K562 (cell line): ENCODE measurements at regions not wholly inside any gene's neighbourhood (a gene's known extent, or its start where the extent isn't known, plus 50 kb on each side); places are given as distances from the start of the nearest gene placed in this dataset.

ENCODE experiments used
- ATAC-seq: fragments of 200-7000 bp; cut with Tn5 transposase; 3 replicates; pipeline ENCODE4 v1.9.1; 2020; ENCODE audit warnings: moderate library complexity
- BruUV-seq: library from RNA; stranded (reverse); fragments of 400-500 nt; replicated peaks from 2 replicates; lab custom pipeline; 2021; lab: Mats Ljungman, UMichigan
- CTCF ChIA-PET: fragments of 300-600 bp; formaldehyde crosslinking; extraction: SDS; loops from one replicate; lab custom pipeline; 2021; ENCODE audit warnings: low intra/inter-chr PET ratio; lab: Yijun Ruan, JAX
- POLR2A ChIA-PET: fragments of 300-600, 350-650 bp; sonication (Branson Sonifier 250); formaldehyde crosslinking; extraction: SDS; loops from one replicate; lab custom pipeline; 2021; ENCODE audit warnings: antibody characterized with exemption, inconsistent platforms; lab: Yijun Ruan, JAX
- DNase-seq, 4 experiments: peaks; one replicate each; pipeline versions ENCODE4 v3.0.0 to v3.0.0-alpha.2; 2011 to 2018; ENCODE audit warnings: low spot score in 3 of 4, mixed read lengths in 3 of 4; ENCODE audit errors: extremely low read depth in 1 of 4
- FAIRE-seq: peaks from 2 replicates; lab custom pipeline; 2011; peaks lifted over from hg19 to GRCh38; lab: Jason Lieb, UNC
- H2AFZ ChIP-seq: 2 replicates; pipeline ENCODE4 v1.6.0; 2011; ENCODE audit warnings: low read depth, low read length, control low read depth, inconsistent platforms
- H3K27ac ChIP-seq: fragments of 200-600 bp; 3 replicates; pipeline ENCODE4 v1.8.0; 2011; ENCODE audit warnings: low read depth, mild to moderate bottlenecking, control low read depth, inconsistent platforms, low read length, moderate library complexity, mixed read lengths; ENCODE audit errors: extremely low read depth
- H3K27me3 ChIP-seq, 2 experiments: fragments of 300-600 bp in 1 of 2; 2 replicates in 1 of 2; 3 replicates in 1 of 2; pipeline versions ENCODE4 v1.6.0 to v1.8.0; 2011; ENCODE audit warnings: inconsistent platforms in 2 of 2, low read length in 2 of 2, mild to moderate bottlenecking in 1 of 2, mixed read lengths in 1 of 2, moderate library complexity in 1 of 2; ENCODE audit not compliant: control insufficient read depth in 2 of 2, insufficient read depth in 2 of 2
- H3K36me3 ChIP-seq: fragments of 300-600 bp; 3 replicates; pipeline ENCODE4 v1.8.0; 2011; ENCODE audit warnings: mild to moderate bottlenecking, low read length, inconsistent platforms; ENCODE audit not compliant: control insufficient read depth, insufficient read depth
- H3K4me1 ChIP-seq, 2 experiments: fragments of 200-600 bp in 1 of 2; replicated peaks in 1 of 2; 2 replicates in 1 of 2; 3 replicates in 1 of 2; pipeline versions ENCODE4 v1.5.1 to v1.8.0; 2011; ENCODE audit warnings: inconsistent platforms in 2 of 2, low read length in 2 of 2, mild to moderate bottlenecking in 1 of 2, mixed read lengths in 1 of 2, moderate library complexity in 1 of 2; ENCODE audit not compliant: control insufficient read depth in 2 of 2, insufficient read depth in 2 of 2
- H3K4me2 ChIP-seq: 2 replicates; pipeline ENCODE4 v1.6.1; 2011; ENCODE audit warnings: low read length, control low read depth, inconsistent platforms, mixed read lengths; ENCODE audit not compliant: insufficient read depth
- H3K4me3 ChIP-seq: fragments of 200-600 bp; sonication (generic), shearing (Covaris generic); 2 replicates; pipeline ENCODE4 v1.5.1; 2016; ENCODE audit warnings: control low read depth, inconsistent platforms
- H3K79me2 ChIP-seq: fragments of 200-600 bp; 3 replicates; pipeline ENCODE4 v1.8.0; 2011; ENCODE audit warnings: low read length, inconsistent platforms; ENCODE audit not compliant: control insufficient read depth, insufficient read depth
- H3K9ac ChIP-seq, 2 experiments: 2 replicates each; pipeline versions ENCODE4 v1.6.0 to v1.6.1; 2011; ENCODE audit warnings: low read depth in 2 of 2, low read length in 2 of 2, control low read depth in 1 of 2, inconsistent platforms in 1 of 2, mild to moderate bottlenecking in 1 of 2, mixed read lengths in 1 of 2; ENCODE audit not compliant: insufficient read depth in 1 of 2
- H3K9me1 ChIP-seq: one replicate; pipeline ENCODE4 v1.6.0; 2011; ENCODE audit warnings: inconsistent platforms, mild to moderate bottlenecking, low read length, moderate library complexity; ENCODE audit not compliant: control insufficient read depth, insufficient read depth
- H3K9me3 ChIP-seq: replicated peaks from 2 replicates; pipeline ENCODE4 v1.5.1; 2011; ENCODE audit warnings: low read depth, low read length, inconsistent platforms; ENCODE audit not compliant: control insufficient read depth, insufficient read depth
- H4K20me1 ChIP-seq: replicated peaks from 2 replicates; pipeline ENCODE4 v1.6.1; 2011; ENCODE audit warnings: low read length, inconsistent platforms, mixed read lengths; ENCODE audit not compliant: control insufficient read depth, insufficient read depth
- HDAC8 ChIP-seq: fragments of 450-650 bp; IDR thresholded peaks from 2 replicates; pipeline ENCODE4 v1.6.1; 2016; ENCODE audit warnings: mild to moderate bottlenecking, missing genetic modification characterization, moderate library complexity, missing compliant biosample characterization
- PCBP1 ChIP-seq: fragments of 200-400 bp; formaldehyde crosslinking; IDR thresholded peaks from 2 replicates; pipeline ENCODE4 v1.6.1; 2018; ENCODE audit warnings: mild to moderate bottlenecking, low read depth, low read length; ENCODE audit not compliant: poor library complexity, severe bottlenecking
- SRSF7 ChIP-seq: fragments of 200-400 bp; formaldehyde crosslinking; optimal IDR thresholded peaks from 2 replicates; pipeline ENCODE3; 2017; ENCODE audit warnings: mild to moderate bottlenecking, low read depth, low read length
- THRAP3 ChIP-seq: fragments of 450-650 bp; IDR thresholded peaks from 2 replicates; pipeline ENCODE4 v1.6.1; 2016; ENCODE audit warnings: mild to moderate bottlenecking, inconsistent platforms, borderline replicate concordance
- TSC22D4 ChIP-seq: fragments of 450-650 bp; IDR thresholded peaks from 2 replicates; pipeline ENCODE4 v1.6.1; 2016; ENCODE audit warnings: missing genetic modification characterization, missing biosample characterization, control low read depth
- WGBS: fragments of 100-300 bp; shearing (Covaris generic); methylation state at CpG from one replicate; pipeline ENCODE4 v1.1.6; 2016; ENCODE audit warnings: low coverage, mixed read lengths; ENCODE audit not compliant: insufficient coverage; ENCODE audit errors: missing lambda C conversion rate; 5-methylcytosine and 5-hydroxymethylcytosine counted together
- in situ Hi-C: fragments of 300-500 bp; cut with MboI; formaldehyde crosslinking; loops from 4 replicates; pipeline ENCODE4 v1.15.0; 2018; ENCODE audit warnings: inconsistent platforms, mixed read lengths
- intact Hi-C: fragments of 100-400 bp; cut with micrococcal nuclease; formaldehyde crosslinking; loops from 2 replicates; pipeline ENCODE4 v1.14.2; 2022
- TF ChIP-seq, protein P1 (sequence below): sonication (generic); formaldehyde crosslinking; IDR thresholded peaks from 2 replicates; pipeline ENCODE4 v1.8.0; 2022; ENCODE audit warnings: missing genetic modification reagents, mild to moderate bottlenecking, moderate library complexity, borderline replicate concordance

DNA sequence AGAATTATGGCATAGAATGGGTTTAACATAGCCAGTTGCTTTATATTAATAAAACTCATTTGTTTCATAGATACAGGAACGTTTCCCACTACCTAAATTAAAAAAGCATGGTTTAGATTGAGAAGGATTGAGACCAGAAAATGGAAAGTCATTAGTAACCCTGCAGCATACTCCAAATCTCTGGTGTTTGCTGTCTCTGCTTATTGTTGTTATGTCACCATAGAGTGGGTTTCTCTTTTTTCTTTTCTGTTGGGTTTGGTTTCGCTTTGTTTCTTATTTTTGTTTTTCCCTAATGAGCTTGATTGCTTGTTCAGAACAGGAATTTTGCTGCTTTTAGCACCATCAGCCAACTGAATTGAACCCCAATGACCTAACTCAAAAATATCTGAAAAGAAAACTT, 1034.8 kb downstream of the MAT2B start (continued):
- no peak for TF ChIP-seq THRAP3
- TF ChIP-seq TSC22D4 (tag), result no peak
- no peak for TF ChIP-seq SRSF7
- no peak for TF ChIP-seq PCBP1
- TF ChIP-seq HDAC8 (tag), result no peak

DNA sequence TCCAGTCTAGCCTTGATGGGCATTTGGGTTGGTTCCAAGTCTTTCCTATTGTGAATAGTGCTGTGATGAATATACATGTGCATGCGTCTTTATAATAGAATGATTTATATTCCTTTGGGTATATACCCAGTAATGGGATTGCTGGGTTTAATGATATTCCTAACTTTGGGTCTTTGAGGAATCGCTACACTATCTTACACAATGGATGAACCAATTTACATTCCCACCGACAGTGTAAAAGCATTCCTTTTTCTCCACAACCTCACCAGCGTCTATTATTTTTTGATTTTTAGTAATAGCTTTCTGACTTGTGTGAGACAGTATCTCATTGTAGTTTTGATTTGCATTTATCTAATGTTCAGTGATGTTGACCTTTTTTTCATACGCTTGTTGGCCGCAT, 1040.1 kb downstream of the MAT2B start:
- Histone ChIP-seq H3K9ac (no peak overlapping the region), H4K20me1 (no peaks in the 10 kb centered on the region), H3K79me2 (no peaks in the 10 kb centered on the region), H3K27me3 (no peaks in the 10 kb centered on the region), H3K36me3 (no peaks in the 10 kb centered on the region), H2AFZ (no peak overlapping the region), H3K27ac (no peak overlapping the region), H3K4me2 (no peak overlapping the region), H3K9me1 (no peaks in the 10 kb centered on the region), H3K4me1 (no peaks in the 10 kb centered on the region), H3K9me3 (no peaks in the 10 kb centered on the region), H3K4me3 (no peak overlapping the region)
- FAIRE-seq (no peak), ATAC-seq (no peak), DNase-seq (no peak)
- ChIA-PET CTCF (no interaction called here), POLR2A (no interaction called here)
- BruUV-seq, result no TSS peak
- 4% methylated on average over 6 of the region's 6 CpGs for WGBS
- TF ChIP-seq, protein P1, sequence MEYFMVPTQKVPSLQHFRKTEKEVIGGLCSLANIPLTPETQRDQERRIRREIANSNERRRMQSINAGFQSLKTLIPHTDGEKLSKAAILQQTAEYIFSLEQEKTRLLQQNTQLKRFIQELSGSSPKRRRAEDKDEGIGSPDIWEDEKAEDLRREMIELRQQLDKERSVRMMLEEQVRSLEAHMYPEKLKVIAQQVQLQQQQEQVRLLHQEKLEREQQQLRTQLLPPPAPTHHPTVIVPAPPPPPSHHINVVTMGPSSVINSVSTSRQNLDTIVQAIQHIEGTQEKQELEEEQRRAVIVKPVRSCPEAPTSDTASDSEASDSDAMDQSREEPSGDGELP, result no peak
- in situ Hi-C loops, result no loop called here
- intact Hi-C loops, result no loop called here
